ENCODE measurements at regions not wholly inside any gene's neighbourhood (a gene's known extent, or its start where the extent isn't known, plus 50 kb on each side); places are given as distances from the start of the nearest gene placed in this dataset.
"Not testable (repeated sequence)": the region's sequence is repeated elsewhere in the genome, so short reads cannot be mapped to it uniquely, and the experiment has no call there.

GRCh38 chr13:59394496-59394895, 769.2 kb downstream of the DIAPH3 start:
- no peak for TF ChIP-seq CTCF (IDR thresholded peaks at IDR 0.05; ENCODE audit: low read depth, low read length)
- DNase-seq (ENCODE audit: extremely low read depth, low read depth): no peak

- TF ChIP-seq CTCF (IDR thresholded peaks at IDR 0.05; ENCODE audit: low read depth, low read length): no peak
- DNase-seq (ENCODE audit: extremely low read depth, low read depth): no peak
These were observed 765.6 kb downstream of the DIAPH3 start for GRCh38 chr13:59398127-59398526.

- no peak for DNase-seq (ENCODE audit: extremely low read depth, low read depth)
- TF ChIP-seq CTCF (IDR thresholded peaks at IDR 0.05; ENCODE audit: low read depth, low read length): no peak
These were observed 765.1 kb downstream of the DIAPH3 start for GRCh38 chr13:59398661-59399060.

- no peak for DNase-seq (ENCODE audit: extremely low read depth, low read depth)
- no peak for TF ChIP-seq CTCF (IDR thresholded peaks at IDR 0.05; ENCODE audit: low read depth, low read length)
These were observed 764.2 kb downstream of the DIAPH3 start for GRCh38 chr13:59399513-59399912.

- no peak for DNase-seq (ENCODE audit: extremely low read depth, low read depth)
- no peak for TF ChIP-seq CTCF (IDR thresholded peaks at IDR 0.05; ENCODE audit: low read depth, low read length)
These were observed 759.4 kb downstream of the DIAPH3 start for GRCh38 chr13:59404331-59404730.

GRCh38 chr13:59407251-59407650, 756.5 kb downstream of the DIAPH3 start:
- not testable (repeated sequence) for DNase-seq (ENCODE audit: extremely low read depth, low read depth)

GRCh38 chr13:59408738-59409137, 755.0 kb downstream of the DIAPH3 start:
- TF ChIP-seq CTCF (IDR thresholded peaks at IDR 0.05; ENCODE audit: low read depth, low read length): no peak
- DNase-seq (ENCODE audit: extremely low read depth, low read depth): no peak

GRCh38 chr13:59409211-59409610, 754.5 kb downstream of the DIAPH3 start:
- no peak for TF ChIP-seq CTCF (IDR thresholded peaks at IDR 0.05; ENCODE audit: low read depth, low read length)
- DNase-seq (ENCODE audit: extremely low read depth, low read depth): no peak

Data from AG09319 (cell line).